Activated CD4-positive, alpha-beta T cell treated with anti-CD3 and anti-CD28 coated beads for 24 hours (primary cell): ENCODE measurements at regions not wholly inside any gene's neighbourhood (a gene's known extent, or its start where the extent isn't known, plus 50 kb on each side); places are given as distances from the start of the nearest gene placed in this dataset.
"Not testable (repeated sequence)": the region's sequence is repeated elsewhere in the genome, so short reads cannot be mapped to it uniquely, and the experiment has no call there.

Experiments
- DNase-seq, 2 donors: peaks; one replicate each; pipeline ENCODE4 v3.0.0-alpha.2; 2020; ENCODE audit warnings: low read depth in 2 of 2

- no peak for DNase-seq
Measured at GRCh38 chr4:163693211-163693610, 198.7 kb downstream of the TMA16 start.

GRCh38 chr4:163693776-163694175 lies 199.3 kb downstream of the TMA16 start:
- no peak for DNase-seq

DNA sequence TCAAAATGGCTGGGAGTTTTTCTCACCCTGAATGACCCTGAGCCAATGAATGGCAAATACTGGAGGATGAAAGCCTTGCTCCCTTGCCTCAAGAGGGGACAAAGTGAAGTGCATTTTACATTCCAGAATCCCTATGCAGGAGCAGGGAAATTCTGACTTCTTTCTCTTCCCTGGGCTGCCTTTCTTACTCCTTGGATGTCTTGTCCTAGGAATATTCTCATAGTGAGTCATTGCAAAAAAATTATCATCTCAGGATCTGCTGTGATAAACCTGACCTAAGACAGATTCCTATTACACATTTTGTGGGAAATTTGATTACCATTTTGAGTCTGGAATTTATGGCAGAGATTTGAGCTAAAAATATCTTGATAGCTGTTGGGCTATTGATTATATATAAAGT lies 199.9 kb downstream of the TMA16 start:
- DNase-seq = no peak

DNA sequence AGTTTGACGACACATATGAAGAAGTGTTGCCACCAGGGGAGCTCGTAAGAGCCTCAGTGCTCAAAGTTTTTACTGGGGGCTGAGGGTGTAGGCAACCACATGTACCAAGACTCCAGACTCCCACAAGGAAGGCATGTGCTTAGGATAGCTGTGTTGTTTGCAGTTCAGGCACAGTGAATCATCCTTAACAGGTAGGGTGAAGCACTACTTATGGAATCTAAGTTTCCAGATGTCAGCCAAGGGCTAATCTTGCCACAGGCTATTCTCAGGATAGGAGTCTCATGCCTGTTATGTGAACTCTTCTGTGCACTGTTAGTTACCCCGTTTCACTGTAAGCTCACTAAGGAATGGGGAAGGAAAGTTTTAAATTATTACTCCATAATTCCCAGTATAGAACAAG lies 202.6 kb downstream of the TMA16 start:
- no peak for DNase-seq

DNA sequence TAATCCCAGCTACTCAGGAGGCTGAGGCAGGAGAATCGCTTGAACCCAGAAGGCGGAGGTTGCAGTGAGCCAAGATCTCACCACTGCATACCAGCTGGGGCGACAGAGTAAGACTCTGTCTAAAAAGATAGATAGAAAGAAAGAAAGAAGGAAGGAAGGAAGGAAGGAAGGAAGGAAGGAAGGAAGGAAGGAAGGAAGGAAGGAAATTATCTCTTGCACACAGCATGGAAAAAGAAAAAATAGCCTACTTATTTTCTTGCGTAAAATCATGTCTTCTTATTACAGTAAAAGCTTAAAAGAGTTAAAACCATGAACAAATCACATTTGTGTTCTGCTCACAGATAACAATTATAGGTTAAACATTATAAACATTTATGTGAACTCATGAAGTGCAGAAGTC lies 205.9 kb downstream of the TMA16 start:
- DNase-seq = not testable (repeated sequence)

- no peak for DNase-seq
Measured at GRCh38 chr4:163701916-163702315, 207.4 kb downstream of the TMA16 start.

- DNase-seq = no peak
Measured at GRCh38 chr4:163702736-163703135, 208.2 kb downstream of the TMA16 start.

- no peak for DNase-seq
Measured at GRCh38 chr4:163703251-163703650, 208.8 kb downstream of the TMA16 start.

- DNase-seq = no peak
Measured at GRCh38 chr4:163707873-163708272, 213.4 kb downstream of the TMA16 start.

- DNase-seq = no peak
Measured at GRCh38 chr4:163709601-163710000, 215.1 kb downstream of the TMA16 start.

GRCh38 chr4:163710158-163710557 lies 215.7 kb downstream of the TMA16 start:
- no peak for DNase-seq

- DNase-seq = not testable (repeated sequence)
Measured at GRCh38 chr4:163724495-163724894, 230.0 kb downstream of the TMA16 start.

DNA sequence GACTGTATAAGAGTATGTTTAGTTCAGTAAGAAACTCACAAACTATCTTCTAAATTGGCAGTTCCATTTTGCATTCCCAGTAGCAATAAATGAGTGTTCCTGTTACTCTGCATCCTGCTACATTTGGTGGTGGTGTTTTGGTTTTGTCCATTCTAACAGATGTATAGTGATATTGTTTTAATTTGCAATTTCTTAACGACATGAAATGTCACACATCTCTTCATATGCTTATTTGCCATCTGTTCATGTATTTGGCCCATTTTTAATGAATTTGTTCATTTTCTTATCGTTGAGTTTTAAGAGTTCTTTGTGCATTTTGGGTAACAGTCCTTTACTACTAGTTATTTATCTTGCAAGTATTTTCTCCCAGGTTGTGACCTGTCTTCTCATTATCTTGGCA lies 232.2 kb downstream of the TMA16 start:
- no peak for DNase-seq

GRCh38 chr4:163731071-163731470 lies 236.6 kb downstream of the TMA16 start:
- DNase-seq = no peak

GRCh38 chr4:163732473-163732872 lies 238.0 kb downstream of the TMA16 start:
- no peak for DNase-seq

DNA sequence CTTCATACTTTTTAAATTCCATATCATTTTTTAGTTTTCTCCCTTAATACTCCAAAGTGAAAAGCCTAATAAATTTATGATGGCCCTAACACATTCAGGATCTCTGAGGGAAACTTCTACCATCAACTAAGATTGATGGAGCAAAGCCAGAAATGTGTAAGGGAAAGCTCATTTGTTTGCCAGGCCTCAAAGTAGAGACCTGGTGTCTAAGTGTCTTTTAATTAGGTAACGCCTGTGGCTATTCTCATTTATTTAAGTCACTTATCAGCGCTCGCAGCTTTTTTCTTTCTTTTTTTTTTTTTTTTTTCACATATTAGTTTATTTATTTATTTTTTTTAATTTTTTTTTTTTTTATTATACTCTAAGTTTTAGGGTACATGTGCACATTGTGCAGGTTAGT lies 242.4 kb downstream of the TMA16 start:
- no peak for DNase-seq

GRCh38 chr4:163737846-163738245 lies 243.4 kb downstream of the TMA16 start:
- not testable (repeated sequence) for DNase-seq

GRCh38 chr4:163738521-163738920 lies 244.0 kb downstream of the TMA16 start:
- no peak for DNase-seq

- DNase-seq = no peak
Measured at GRCh38 chr4:163744861-163745260, 250.4 kb downstream of the TMA16 start.

GRCh38 chr4:163747293-163747692 lies 252.8 kb downstream of the TMA16 start:
- no peak for DNase-seq

DNA sequence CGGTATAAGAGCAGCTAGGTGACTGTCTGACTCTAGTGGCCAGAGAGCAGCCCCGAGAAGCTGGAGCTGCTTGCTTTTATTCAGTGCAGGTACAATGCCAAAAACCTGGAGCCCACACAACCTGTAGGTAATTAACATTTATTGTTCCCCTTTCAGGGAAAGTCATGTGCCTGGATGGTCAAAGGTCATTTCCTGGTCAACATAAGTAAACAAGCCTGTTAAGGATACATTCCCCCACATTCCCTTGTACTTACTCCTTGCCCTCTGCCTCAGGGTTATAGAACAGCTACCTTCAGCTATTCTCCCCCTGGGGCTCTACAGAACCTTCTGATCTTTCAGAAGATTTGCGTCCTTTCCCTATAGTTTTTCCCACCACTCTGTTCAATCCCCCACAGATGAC lies 253.4 kb downstream of the TMA16 start:
- no peak for DNase-seq

- DNase-seq = no peak
Measured at GRCh38 chr4:163748449-163748848, 254.0 kb downstream of the TMA16 start.

GRCh38 chr4:163755013-163755412 lies 260.5 kb downstream of the TMA16 start:
- no peak for DNase-seq

GRCh38 chr4:163757219-163757618 lies 262.7 kb downstream of the TMA16 start:
- no peak for DNase-seq

DNA sequence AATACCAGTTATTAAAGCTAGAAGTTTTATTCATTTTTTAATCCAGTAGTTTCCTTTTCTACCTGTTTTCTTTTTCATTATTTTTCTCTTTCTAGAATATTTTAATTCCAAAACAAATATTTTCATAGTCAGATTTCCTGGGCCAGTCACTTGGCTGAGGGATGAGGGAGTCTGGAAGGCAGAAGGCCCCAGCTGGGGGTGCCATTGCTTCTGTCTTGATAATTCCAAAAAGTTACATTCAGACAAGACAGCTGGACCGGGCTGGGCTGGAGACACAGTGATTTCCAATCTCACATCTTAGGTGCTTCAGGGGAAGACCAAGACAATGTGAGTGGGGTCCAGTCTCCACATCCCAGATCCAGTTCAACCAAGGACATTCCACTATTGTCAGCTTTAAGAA lies 263.5 kb downstream of the TMA16 start:
- DNase-seq = no peak
